GM23338 (cell line): ENCODE measurements at regions not wholly inside any gene's neighbourhood (a gene's known extent, or its start where the extent isn't known, plus 50 kb on each side); places are given as distances from the start of the nearest gene placed in this dataset.

Experiments used
- CREB1 ChIP-seq: fragments of 250-450 bp; sonication (Bioruptor Pico); IDR thresholded peaks from 2 replicates; pipeline ENCODE4 v1.5.0; 2020; ENCODE audit warnings: low read depth, mild to moderate bottlenecking, moderate library complexity
- EZH2 ChIP-seq: fragments of 200-600 bp; sonication (generic); IDR thresholded peaks from one replicate; pipeline ENCODE4 v1.8.0; 2017; ENCODE audit warnings: antibody characterized with exemption, mild to moderate bottlenecking, low read depth; ENCODE audit not compliant: unreplicated experiment
- EZH2phosphoT487 ChIP-seq: fragments of 200-600 bp; sonication (generic); IDR thresholded peaks from one replicate; pipeline ENCODE4 v1.8.1; 2018; ENCODE audit warnings: antibody characterized with exemption; ENCODE audit not compliant: unreplicated experiment
- JUNB ChIP-seq: IDR thresholded peaks from one replicate; pipeline ENCODE4 v1.6.1; 2016; ENCODE audit warnings: antibody characterized with exemption; ENCODE audit not compliant: unreplicated experiment
- POLR2AphosphoS5 ChIP-seq: IDR thresholded peaks from 2 replicates; pipeline ENCODE4 v1.6.1; 2016; ENCODE audit warnings: antibody characterized with exemption, low read depth
- ZNF114 ChIP-seq: fragments of 250-450 bp; sonication (Bioruptor Pico); IDR thresholded peaks from 2 replicates; pipeline ENCODE4 v1.5.0; 2020; ENCODE audit warnings: mild to moderate bottlenecking, moderate library complexity
- ZNF331 ChIP-seq: fragments of 250-450 bp; sonication (Bioruptor Pico); IDR thresholded peaks from 2 replicates; pipeline ENCODE4 v1.5.0; 2020; ENCODE audit warnings: low read depth, mild to moderate bottlenecking, moderate library complexity
- TF ChIP-seq, protein P1 (sequence below), 2 experiments: fragments of 200-600 bp in 1 of 2; sonication (generic) in 1 of 2; conservative IDR thresholded peaks; 2 replicates each; pipeline versions ENCODE4 v1.5.1 to v1.6.1; 2016 to 2017; ENCODE audit warnings: antibody characterized with exemption in 2 of 2, low read depth in 2 of 2, mild to moderate bottlenecking in 2 of 2, moderate library complexity in 1 of 2
- TF ChIP-seq, protein P2 (sequence below): IDR thresholded peaks from one replicate; pipeline ENCODE4 v1.6.1; 2018; ENCODE audit warnings: antibody characterized with exemption; ENCODE audit not compliant: unreplicated experiment

DNA sequence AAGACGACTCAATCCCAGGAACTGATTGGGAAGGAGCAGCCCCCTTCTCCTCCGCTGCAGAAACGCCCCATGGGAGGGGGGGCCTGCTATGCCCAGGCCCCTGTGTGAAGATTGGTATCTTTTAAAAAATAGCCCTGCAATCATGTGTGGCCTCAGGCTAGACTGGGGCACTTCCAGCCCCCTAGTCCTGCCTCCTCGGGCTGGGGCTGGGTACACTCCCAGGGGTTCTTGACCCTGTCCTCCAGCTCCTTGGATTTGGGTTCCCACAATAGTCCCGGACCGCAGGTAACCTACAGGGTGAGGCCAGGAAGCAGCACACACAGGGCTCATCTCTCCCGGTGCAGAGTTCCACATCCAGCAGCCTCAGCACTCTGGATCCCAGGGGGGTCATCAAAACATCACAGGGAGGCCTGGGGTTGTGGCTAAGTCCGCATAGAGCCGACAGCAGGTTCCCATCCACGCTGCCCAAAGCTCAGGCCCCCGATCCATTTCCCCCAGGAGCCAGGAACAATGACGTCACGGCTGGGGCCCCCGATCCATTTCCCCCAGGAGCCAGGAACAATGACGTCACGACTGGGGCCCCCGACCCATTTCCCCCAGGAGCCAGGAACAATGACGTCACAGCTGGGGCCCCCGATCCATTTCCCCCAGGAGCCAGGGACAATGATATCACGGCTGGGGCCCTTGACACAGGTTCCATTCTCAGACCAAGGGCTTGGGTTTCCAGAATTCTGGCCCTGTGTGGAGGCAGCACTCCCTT is 202.4 kb downstream of the IRF8 start:
- TF ChIP-seq, protein P1, sequence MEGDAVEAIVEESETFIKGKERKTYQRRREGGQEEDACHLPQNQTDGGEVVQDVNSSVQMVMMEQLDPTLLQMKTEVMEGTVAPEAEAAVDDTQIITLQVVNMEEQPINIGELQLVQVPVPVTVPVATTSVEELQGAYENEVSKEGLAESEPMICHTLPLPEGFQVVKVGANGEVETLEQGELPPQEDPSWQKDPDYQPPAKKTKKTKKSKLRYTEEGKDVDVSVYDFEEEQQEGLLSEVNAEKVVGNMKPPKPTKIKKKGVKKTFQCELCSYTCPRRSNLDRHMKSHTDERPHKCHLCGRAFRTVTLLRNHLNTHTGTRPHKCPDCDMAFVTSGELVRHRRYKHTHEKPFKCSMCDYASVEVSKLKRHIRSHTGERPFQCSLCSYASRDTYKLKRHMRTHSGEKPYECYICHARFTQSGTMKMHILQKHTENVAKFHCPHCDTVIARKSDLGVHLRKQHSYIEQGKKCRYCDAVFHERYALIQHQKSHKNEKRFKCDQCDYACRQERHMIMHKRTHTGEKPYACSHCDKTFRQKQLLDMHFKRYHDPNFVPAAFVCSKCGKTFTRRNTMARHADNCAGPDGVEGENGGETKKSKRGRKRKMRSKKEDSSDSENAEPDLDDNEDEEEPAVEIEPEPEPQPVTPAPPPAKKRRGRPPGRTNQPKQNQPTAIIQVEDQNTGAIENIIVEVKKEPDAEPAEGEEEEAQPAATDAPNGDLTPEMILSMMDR (conservative IDR thresholded peaks at IDR 0.05; ENCODE audit: low read depth in 2 of 2) = no peak
- no peak for TF ChIP-seq POLR2AphosphoS5
- TF ChIP-seq, protein P2, sequence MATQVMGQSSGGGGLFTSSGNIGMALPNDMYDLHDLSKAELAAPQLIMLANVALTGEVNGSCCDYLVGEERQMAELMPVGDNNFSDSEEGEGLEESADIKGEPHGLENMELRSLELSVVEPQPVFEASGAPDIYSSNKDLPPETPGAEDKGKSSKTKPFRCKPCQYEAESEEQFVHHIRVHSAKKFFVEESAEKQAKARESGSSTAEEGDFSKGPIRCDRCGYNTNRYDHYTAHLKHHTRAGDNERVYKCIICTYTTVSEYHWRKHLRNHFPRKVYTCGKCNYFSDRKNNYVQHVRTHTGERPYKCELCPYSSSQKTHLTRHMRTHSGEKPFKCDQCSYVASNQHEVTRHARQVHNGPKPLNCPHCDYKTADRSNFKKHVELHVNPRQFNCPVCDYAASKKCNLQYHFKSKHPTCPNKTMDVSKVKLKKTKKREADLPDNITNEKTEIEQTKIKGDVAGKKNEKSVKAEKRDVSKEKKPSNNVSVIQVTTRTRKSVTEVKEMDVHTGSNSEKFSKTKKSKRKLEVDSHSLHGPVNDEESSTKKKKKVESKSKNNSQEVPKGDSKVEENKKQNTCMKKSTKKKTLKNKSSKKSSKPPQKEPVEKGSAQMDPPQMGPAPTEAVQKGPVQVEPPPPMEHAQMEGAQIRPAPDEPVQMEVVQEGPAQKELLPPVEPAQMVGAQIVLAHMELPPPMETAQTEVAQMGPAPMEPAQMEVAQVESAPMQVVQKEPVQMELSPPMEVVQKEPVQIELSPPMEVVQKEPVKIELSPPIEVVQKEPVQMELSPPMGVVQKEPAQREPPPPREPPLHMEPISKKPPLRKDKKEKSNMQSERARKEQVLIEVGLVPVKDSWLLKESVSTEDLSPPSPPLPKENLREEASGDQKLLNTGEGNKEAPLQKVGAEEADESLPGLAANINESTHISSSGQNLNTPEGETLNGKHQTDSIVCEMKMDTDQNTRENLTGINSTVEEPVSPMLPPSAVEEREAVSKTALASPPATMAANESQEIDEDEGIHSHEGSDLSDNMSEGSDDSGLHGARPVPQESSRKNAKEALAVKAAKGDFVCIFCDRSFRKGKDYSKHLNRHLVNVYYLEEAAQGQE = no peak
- TF ChIP-seq EZH2 = no peak
- TF ChIP-seq ZNF331 (CRISPR knock-in tag) = no peak
- TF ChIP-seq EZH2phosphoT487 = no peak
- no peak for TF ChIP-seq ZNF114
- no peak for TF ChIP-seq CREB1 (CRISPR knock-in tag)
- no peak for TF ChIP-seq JUNB
